ENCODE measurements at regions not wholly inside any gene's neighbourhood (a gene's known extent, or its start where the extent isn't known, plus 50 kb on each side); places are given as distances from the start of the nearest gene placed in this dataset.
"Not testable (repeated sequence)": the region's sequence is repeated elsewhere in the genome, so short reads cannot be mapped to it uniquely, and the experiment has no call there.

DNA sequence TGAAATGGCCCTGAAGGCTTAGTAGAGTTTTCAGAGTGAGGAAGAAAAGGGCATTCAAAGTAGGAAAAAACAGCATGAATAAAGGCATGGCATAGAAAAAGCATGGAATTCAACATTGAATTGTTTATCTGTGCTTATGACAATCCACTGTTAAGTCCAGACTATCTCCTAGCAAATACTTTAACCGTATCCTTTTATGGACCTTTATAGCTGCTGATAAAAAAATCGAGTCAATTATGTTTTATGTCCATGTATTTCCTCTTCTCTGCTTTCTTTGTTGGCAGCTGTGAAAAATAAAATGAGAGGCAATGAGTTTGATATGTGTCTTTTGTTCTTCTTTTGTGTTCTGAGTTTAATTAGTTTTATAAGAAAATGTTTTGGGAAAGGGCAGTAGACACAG, 70.4 kb downstream of the TDRD15 start:
- DNase-seq: no peak

DNA sequence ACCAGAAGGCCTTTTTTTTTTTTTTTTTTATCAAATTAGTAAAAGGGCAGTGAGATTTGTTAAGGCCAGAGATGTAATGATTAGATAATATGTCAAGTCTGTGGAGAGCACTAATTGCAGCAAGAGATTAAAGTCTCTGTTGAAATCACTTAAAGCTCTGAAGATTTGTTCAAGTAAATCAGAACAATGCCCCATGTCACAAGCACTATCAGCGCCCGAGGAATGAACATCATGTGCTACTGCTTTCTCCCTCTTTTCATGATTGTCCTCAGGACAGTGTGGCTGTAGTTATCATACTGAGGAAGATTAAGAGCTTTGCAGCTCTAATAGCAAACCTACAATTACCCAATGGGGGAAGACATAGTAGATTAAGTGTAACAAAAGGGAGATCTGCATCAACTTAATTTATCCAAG, 71.1 kb downstream of the TDRD15 start:
- no peak for DNase-seq

DNA sequence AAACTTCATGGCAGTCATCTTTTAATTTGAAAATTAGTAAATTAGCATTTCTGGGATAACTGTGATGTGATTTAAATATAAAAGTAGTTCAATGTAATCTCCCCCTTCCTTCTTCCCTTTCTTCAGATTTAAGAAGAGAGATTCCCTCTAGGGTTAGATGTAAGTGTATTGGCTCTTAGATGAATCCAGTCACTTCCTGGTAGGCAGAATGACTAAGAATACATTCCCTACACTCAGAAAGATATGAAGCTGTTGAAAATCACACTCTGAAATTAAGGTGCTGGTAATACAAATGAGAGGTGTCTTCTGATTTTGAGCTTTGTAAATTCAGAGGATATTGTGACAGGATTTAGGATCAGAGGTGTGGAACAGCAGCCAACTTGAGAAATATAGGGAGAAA, 71.6 kb downstream of the TDRD15 start:
- no peak for DNase-seq

DNA sequence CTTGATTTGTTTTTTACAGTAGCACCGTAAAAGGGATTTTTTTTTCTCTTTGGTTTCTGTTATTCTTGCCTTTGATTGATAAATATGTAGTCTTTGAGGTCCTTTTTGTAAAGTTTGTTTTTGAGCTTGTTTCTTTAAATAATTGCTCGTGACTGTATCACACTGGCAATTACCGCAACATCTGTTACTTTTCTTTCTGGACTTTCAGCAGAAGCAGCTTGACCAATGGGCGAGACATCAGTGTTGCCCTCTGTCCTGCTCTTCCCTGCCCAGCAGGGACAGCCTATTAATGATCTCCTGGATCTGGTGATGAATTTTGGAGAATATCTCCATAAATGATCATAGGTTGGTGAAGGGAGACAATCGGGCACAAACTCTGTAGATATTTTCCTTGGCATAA, 74.9 kb downstream of the TDRD15 start:
- DNase-seq: no peak

DNA sequence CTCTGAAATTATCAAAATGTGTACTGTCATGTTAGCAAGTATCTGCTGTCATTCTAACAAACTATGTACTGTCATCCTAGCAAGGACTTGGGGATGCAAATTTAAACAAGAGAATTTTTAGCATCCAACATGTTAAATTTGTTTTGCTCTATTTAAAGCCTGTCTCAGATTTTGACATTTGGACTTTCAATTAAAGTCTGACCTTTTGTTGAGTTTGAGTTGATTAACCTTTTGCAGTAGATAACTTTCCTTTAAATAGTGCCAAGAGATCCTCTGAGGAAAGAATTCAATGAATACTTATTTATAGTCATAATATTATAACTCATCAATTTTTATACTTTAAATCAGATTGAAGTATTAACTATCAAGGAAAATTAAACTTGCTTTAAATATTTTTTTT, 80.2 kb downstream of the TDRD15 start:
- DNase-seq: no peak

DNA sequence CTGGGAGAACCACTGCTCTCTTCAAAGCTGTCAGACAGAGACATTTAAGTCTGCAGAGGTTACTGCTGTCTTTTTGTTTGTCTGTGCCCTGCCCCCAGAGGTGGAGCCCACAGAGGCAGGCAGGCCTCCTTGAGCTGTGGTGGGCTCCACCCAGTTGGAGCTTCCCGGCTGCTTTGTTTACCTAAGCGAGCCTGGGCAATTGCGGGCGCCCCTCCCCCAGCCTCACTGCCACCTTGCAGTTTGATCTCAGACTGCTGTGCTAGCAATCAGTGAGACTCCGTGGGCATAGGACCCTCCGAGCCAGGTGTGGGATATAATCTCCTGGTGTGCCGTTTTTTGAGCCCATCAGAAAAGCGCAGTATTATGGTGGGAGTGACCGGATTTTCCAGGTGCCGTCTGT, 90.3 kb downstream of the TDRD15 start:
- DNase-seq: not testable (repeated sequence)

DNA sequence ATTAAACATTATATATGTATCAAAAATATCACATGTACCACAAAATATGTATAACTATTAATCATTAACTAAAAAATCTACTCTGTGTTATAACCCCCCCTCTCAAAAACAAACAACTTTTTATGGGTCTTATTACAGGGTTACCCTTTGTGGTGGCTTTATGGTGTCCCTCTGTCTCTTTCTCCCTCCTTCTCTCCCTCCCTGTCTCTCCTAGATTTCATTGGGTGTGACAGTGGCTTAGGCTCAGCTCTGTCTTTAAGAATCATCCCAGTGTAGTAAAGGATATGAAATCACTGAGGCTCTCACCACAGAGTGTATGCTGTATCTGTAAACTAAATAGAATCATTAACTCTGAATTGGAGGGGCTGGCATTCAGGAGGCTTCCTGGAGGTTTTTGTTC, 93.7 kb downstream of the TDRD15 start:
- no peak for DNase-seq

DNA sequence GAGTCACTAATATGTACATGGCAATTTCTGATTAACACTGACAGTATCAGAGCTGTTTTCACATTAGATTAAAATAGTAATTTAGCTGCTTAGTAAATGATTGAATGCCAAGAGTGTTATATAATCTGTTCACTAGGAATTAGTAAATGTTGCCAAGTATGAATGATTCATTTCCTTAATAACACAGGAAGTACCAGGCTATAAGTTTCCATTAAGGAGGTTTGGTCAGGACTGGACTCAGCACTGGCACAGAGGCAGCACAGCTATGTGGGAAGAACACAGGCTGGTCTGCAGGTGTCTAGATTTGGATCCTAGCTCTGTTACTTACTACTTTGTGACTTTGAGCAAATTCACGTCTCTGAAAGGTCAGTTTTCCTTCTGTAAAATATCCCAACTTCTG, 97.2 kb downstream of the TDRD15 start:
- DNase-seq: peak in 3 of 4 experiments; percentile 40 to 50 (median 40)

DNA sequence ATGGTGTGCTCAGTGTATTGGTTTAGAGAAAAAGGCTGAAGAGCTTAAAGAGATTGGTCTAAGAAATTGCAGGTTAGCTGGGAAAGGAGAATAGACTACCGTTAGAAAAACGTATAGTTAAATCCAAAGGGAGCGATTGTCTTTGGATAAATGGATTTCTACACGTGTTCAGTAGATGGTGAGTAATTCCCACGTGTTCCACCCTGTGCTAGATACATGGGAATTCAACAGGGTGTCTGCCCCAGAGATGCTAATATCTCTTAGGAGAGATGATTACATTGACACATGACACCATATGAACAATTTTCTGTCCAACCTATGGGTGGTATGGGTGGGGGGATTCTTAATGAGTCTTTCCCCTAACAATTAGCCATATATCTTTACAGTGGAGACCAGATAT, 99.8 kb downstream of the TDRD15 start:
- no peak for DNase-seq

DNA sequence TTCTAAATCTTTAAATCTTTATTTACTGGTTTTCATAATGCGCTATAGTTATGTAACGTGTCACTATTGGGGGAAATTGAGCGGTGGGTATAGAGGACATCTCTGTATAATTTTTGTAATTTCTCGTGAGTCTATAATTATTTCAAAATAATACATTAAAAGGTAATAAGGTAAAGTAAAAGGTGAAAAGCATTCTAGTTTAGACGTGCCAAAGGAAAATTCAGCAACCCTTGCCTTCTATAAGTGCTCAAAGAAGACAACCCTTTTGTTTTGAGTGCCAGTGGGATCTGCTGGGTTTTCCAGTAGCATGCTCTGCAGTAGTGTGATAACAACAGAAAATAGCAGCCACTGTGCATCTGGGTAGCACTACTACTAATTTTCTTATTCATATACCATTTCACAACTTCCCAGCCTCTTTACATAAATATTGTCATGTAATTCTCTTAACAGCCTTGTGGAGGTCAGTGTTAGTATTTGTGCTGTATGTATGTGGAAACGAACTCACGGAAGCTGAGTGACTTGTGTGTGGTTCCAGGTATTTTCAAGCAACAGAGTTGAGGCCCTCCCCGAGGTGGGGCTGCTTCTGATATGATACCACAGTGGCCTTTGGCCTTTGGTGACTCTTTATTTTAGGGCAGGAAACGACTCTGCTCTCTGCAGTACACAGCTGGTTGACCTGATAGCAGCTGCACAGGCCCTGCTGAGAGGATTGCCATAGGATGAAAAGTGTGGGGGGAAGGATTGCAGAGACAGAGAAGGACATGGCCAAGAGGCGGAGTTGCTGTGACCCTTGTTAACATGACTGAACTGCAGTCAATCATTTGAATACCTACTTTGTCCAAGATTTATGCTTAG, 104.5 kb downstream of the TDRD15 start:
- DNase-seq: no peak

DNA sequence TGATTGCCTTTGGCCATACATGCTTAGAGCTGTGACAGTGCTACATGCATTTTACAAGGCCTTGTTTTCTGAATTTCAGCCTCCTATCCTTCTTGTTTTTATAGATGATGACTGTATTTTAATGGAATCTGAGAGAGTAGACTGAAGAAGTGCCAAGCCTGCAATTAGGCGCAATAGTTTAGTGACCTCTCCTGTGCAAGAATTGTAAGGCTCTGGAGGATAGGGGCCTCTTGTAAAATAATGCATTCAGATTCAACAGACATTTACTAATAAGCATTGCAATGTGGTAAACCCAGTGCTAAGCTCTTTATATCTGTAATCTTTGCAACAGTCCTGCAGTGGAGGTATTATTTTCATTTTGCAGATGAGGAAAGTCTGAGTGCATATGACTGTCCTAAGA, 105.5 kb downstream of the TDRD15 start:
- no peak for DNase-seq

DNA sequence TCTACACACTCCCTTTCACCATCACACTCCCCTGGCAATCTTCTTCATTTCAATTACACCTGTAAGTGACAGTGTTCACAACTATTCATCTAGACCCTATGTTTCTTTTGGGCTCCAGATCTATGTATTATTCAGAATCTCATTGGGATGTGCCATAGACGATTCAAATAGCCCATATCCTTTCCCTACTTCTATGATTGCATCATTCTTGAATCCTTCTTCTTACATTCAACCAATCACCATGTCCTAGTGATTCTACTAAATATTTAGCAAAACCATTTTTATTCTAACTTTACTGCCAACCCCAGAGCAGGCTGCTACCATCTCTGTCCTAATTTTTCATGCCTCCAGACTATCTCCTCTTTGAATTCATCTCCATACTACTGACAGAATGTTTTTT, 106.4 kb downstream of the TDRD15 start:
- no peak for DNase-seq

DNA sequence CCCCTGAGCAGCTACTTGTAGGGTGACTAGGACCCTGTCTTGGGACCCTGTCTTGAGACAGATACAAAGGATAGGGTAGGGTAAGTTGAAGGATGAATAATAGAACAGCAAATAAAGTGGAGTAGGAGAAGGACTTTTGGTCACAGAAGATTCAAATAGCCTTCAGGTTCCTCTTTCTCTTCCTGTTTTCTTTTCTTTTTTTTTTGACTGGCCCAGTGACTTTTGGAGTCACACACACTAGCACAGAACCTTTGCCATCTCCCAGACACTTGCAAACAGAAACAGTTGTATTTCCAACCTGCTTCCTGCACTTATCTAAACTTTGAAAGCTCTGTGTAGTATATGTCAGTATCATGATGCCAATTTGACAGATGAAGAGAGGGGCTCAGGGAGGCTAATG, 108.2 kb downstream of the TDRD15 start:
- DNase-seq: peak; percentile 17 to 73 (median 52)

DNA sequence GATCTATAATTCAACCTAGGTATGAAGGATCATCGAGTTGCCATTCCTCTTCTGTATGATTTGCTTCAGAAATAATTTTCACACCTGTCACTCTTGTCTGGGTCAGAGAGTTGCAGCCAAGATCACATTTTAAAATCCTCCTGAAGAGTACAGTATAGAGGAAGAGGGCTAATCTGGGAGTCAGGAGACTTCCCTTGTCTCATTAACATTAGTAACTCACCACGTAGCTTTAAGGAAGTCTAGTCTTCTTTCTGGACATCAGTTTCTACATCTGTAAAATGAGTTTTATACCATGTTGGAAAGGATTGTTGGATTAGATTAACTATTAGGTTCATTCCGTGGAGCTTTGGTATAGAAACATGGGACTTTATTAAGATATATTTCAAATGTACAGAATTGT, 109.4 kb downstream of the TDRD15 start:
- peak in 3 of 4 experiments; percentile 17 to 70 (median 53) for DNase-seq

DNA sequence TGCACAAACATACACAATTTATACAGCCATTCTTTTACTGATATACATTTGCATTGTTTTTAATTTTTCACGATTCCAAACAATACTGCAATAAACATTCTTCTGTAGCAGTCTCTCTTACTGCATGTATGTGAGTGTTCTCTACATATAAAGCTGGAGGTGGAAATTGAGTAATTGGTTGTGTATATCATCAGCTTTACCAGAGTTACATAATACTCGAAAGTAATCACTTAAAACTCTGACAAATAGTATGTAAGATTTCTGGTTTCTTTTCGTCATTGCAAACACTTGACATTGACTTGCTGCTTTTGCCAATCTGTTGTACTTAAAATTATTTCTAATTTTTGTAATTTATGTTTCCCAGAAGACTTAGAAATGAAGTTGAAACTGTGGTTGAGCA, 110.2 kb downstream of the TDRD15 start:
- DNase-seq: peak in 2 of 4 experiments; percentile 51 to 62

DNA sequence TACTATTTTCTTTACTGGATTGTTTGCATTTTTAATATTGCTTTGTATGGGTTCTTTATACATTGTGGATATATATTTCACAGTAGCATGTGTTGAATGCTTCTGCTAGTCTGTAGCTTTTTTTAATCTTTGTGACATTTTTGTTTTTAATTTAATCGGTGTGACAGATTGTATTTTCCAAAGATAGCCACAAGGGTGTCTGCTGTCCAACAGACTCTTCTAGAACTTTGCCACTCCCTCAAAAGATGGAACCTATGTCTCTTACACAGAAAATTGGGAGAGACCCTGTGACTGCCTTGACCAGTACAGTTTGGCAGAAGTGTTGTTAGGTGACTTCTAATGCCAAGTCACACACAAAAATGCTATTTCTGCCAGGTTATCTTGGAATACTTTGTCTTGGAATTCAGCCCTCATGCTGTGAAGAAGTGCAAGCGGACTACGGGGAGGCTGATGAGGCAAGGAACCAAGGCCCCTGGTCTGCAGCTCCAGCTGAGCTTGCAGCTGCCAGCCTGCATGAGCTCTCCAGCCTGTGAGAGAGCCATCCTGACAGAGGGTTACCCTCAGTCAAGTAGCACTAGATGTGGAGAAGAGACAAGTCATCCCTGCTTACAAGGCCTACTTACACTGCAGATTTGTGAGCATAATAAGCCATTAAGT, 110.8 kb downstream of the TDRD15 start:
- no peak for DNase-seq

DNA sequence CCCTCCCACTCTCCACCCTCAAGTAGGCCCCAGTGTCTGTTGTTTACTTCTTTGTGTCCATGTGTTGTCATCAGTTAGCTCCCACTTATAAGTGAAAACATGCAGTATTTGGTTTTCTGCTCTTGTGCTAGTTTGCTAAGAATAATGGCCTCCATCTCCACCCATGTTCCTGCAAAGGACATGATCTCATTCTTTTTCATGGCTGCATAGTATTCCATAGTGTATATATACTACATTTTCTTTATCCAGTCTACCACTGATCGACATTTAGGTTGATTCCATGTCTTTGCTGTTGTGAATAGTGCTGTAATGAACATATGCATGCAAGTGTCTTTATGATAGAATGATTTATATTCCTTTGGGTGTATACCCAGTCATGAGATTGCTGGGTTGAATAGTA, 116.0 kb downstream of the TDRD15 start:
- not testable (repeated sequence) for DNase-seq

DNA sequence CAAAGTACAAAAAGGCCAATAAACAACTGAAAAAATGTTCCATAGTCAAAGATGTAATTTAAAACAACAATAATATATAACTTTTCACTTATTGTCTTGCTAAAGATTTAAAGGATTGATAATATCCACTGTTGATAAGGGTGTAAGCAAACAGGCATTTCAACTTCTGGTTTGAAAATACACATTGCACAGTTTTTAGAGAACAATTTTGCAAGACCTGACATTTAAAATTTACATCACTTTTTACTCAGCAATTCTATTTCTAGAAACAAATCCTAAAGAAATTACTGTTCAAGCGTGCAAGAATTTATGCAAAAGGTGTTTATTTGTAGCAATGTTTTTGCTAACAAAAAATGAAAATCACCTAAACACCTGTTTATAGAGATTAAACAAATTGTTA, 120.4 kb downstream of the TDRD15 start:
- DNase-seq: peak in 2 of 4 experiments; percentile 51 to 61

DNA sequence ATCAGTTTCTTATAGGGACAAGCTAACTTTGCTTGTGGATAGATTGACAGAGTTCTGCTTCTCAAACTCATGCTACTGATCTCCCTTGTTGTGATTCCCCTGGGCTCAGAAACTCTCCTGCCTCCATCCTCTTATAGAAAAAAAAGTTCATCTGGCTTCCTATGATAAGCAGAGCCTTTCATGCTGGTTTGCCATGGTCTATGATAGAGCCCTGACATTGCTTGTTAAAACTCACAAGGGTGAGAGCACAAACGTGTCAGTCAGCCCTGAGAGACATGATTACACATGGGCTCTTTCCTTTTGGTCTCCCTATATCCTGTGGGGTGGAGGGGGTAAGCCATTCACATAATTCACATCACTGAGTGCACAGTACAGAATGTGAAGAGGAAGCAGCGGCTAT, 121.8 kb downstream of the TDRD15 start:
- no peak for DNase-seq

DNA sequence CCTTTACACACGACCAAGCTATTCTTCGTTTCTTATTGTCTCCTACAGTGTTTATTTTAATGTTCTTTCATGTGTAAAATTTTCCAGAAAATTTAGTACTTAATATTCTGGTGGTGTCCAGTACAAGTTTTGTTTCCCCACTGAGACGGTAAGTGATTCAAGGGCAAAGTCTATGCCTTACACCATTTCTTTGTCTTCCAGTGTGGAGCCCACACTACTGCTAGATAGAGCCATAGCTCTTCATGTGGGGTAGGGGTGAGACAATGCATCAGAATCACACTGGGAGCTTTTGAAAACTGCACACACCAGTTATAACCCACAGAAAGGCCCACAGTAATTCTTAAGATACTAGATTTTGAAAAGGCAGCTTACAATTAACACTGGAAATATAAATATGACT, 125.6 kb downstream of the TDRD15 start:
- no peak for DNase-seq

DNA sequence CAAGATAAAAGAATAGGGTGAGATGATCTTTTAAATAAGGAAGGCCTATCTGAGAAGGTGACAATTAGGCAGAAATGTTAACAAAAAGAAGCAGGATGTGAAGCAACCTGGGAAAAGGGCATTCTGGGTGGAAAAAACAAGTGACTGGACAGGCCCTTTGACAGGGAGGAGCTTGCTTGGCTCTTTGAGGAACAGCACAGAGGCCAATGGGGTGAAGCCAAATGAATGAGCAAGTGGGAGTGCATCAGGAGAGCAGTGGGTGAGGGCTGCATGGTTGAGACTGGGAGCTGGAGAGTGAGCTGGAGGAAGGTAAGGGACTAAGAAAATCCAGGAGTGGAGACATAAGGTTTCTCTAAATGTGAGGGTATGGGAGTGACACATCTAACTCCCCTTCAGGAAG, 126.9 kb downstream of the TDRD15 start:
- peak; percentile 22 to 66 (median 52) for DNase-seq

DNA sequence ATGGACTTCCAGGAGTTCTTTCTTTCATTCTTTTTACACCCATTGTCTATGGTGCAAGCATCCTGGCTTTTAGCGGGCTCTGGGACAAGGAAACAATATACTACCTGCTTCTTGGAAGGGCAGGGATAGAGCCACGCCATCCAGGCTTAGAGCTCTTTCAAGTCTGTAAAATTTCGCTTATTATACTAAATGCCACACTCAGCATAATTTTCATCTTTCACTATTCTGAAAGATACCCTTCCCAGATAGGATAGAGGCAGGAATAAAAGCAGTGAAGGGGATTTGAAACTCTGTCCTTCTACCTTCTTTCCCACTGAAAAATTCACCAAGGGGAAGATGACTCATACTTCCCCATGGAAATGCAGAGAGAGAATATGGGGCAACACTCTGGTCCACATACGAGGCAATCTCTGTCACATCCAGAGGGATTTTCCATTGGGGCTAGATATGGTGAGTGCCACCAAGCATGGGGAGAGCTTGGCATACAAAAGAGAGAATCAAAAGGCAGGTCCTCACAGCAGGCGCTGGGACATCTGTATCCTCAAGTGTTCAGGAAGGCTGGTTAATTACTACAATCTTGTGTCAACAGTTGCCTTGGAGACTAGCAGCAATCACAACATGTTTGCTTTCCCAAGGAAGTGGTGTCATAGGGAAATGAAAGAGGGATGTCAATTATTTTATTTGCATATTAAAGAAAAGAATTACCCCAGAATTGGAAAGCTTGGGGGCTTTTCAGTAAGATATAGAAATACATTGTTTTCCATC, 127.6 kb downstream of the TDRD15 start:
- DNase-seq: peak in 2 of 4 experiments; percentile 20 to 26

DNA sequence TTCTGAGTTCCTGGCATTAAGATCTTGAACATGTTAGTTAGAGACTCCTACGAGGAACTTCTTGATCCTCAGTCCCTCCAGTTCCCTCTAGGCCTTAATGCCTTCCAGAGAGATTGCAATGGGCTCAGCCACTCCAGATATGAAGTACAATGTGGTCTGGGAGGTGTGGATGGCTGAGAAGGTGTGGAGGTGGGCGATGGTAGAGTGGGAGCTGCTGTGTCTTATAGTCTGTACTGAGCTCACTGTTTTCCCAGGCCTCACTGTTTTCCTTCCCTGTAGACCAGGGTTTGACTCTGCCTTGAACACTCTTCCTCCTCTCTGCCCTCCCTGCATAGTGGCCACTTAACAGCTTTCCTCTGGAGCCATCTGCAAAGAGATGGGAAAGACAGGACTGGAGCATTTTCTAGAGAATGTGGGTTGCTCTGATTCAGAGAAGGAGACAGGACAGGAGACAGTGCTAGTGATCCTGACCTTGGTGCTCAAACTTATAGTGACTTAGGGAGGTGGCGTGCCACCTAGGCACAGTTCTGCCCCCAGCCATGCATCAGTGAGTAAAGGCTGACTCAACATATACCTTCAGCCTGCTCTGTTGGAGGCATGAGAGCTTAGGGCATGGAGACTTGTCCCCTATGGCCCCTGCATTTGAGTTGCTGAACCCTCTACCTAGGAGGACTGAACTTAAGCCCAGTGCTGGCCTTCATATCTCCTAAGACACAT, 129.7 kb downstream of the TDRD15 start:
- peak in 1 of 4 experiments; percentile 15 for DNase-seq

All from suppressor macrophage (primary cell).